GM12878 (cell line): ENCODE measurements at regions not wholly inside any gene's neighbourhood (a gene's known extent, or its start where the extent isn't known, plus 50 kb on each side); places are given as distances from the start of the nearest gene placed in this dataset.

ENCODE experiments used
- KLF5 ChIP-seq: fragments of 450-650 bp; IDR thresholded peaks from 2 replicates; pipeline ENCODE4 v1.6.1; 2014; ENCODE audit warnings: mild to moderate bottlenecking; ENCODE audit not compliant: partially characterized antibody
- MTA3 ChIP-seq: IDR thresholded peaks from 2 replicates; pipeline ENCODE4 v1.6.1; 2012; ENCODE audit warnings: low read length, inconsistent platforms, borderline replicate concordance
- RAD21 ChIP-seq: IDR thresholded peaks from 2 replicates; pipeline ENCODE4 v1.6.1; 2011; ENCODE audit warnings: mild to moderate bottlenecking, low read depth, low read length, moderate library complexity; ENCODE audit not compliant: insufficient read depth
- SMAD1 ChIP-seq: fragments of 450-650 bp; IDR thresholded peaks from 2 replicates; pipeline ENCODE4 v1.6.1; 2018; ENCODE audit warnings: mild to moderate bottlenecking, low read depth; ENCODE audit not compliant: partially characterized antibody
- TARDBP ChIP-seq: IDR thresholded peaks from 2 replicates; pipeline ENCODE4 v1.6.1; 2016; ENCODE audit warnings: borderline replicate concordance
- TF ChIP-seq, protein P1 (sequence below): IDR thresholded peaks from 2 replicates; pipeline ENCODE4 v1.6.1; 2012; ENCODE audit warnings: low read depth, low read length, improper control_type of control experiment
- TF ChIP-seq, protein P2 (sequence below), 3 experiments: IDR thresholded peaks in 2 of 3; conservative IDR thresholded peaks in 1 of 3; 2 replicates each; pipeline ENCODE4 v1.5.1; 2011; ENCODE audit warnings: low read depth in 3 of 3, low read length in 3 of 3, mild to moderate bottlenecking in 3 of 3, control low read depth in 2 of 3, moderate library complexity in 2 of 3, inconsistent platforms in 1 of 3, mixed read lengths in 1 of 3; ENCODE audit not compliant: control insufficient read depth in 2 of 3, insufficient read depth in 1 of 3; ENCODE audit errors: extremely low read depth in 1 of 3

DNA sequence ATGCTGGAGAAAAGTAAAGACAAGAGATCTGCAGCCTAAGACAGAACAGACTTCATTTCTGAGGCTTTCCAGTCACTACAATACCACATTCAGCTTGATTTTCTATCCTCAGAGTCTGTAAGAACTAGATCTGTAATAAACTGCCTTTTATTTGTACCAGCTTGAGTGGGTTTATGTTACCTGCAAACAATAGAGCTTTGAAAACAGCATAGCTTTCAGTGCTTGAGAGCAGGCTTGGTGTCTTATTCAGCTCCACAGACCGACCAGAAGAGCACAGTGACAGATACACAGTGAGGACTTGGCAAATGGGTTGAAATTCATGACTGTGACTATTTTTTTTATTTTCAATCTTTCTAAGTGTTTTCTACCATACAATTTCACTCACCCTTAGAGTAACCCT is 207.8 kb upstream of the OTX2 start:
- no peak for TF ChIP-seq TARDBP
- TF ChIP-seq, protein P1, sequence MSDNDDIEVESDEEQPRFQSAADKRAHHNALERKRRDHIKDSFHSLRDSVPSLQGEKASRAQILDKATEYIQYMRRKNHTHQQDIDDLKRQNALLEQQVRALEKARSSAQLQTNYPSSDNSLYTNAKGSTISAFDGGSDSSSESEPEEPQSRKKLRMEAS: no peak
- no peak for TF ChIP-seq KLF5
- no peak for TF ChIP-seq SMAD1
- TF ChIP-seq, protein P2, sequence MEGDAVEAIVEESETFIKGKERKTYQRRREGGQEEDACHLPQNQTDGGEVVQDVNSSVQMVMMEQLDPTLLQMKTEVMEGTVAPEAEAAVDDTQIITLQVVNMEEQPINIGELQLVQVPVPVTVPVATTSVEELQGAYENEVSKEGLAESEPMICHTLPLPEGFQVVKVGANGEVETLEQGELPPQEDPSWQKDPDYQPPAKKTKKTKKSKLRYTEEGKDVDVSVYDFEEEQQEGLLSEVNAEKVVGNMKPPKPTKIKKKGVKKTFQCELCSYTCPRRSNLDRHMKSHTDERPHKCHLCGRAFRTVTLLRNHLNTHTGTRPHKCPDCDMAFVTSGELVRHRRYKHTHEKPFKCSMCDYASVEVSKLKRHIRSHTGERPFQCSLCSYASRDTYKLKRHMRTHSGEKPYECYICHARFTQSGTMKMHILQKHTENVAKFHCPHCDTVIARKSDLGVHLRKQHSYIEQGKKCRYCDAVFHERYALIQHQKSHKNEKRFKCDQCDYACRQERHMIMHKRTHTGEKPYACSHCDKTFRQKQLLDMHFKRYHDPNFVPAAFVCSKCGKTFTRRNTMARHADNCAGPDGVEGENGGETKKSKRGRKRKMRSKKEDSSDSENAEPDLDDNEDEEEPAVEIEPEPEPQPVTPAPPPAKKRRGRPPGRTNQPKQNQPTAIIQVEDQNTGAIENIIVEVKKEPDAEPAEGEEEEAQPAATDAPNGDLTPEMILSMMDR (IDR thresholded peaks at IDR 0.05 in 2 of 3, conservative IDR thresholded peaks at IDR 0.05 in 1 of 3; ENCODE audit: control insufficient read depth in 2 of 3, extremely low read depth in 1 of 3, insufficient read depth in 1 of 3, low read depth in 3 of 3, low read length in 3 of 3): no peak
- TF ChIP-seq MTA3: no peak
- no peak for TF ChIP-seq RAD21
